HG02938 (cell line): ENCODE measurements at regions not wholly inside any gene's neighbourhood (a gene's known extent, or its start where the extent isn't known, plus 50 kb on each side); places are given as distances from the start of the nearest gene placed in this dataset.
A peak's percentile ranks its signal among the peaks of the same experiment; 100 is the strongest.
"Not testable (repeated sequence)": the region's sequence is repeated elsewhere in the genome, so short reads cannot be mapped to it uniquely, and the experiment has no call there.

Experiments
- ATAC-seq: cut with Tn5 transposase; IDR thresholded peaks from one replicate; pipeline ENCODE4 v1.9.1; 2021; ENCODE audit warnings: mild to moderate bottlenecking, moderate library complexity; ENCODE audit not compliant: unreplicated experiment

GRCh38 chr10:3255616-3256015, 83.0 kb upstream of the PITRM1 start:
- no peak for ATAC-seq

- ATAC-seq = no peak
Observed at GRCh38 chr10:3255075-3255474, 82.5 kb upstream of the PITRM1 start.

GRCh38 chr10:3253974-3254373, 81.4 kb upstream of the PITRM1 start:
- ATAC-seq = not testable (repeated sequence)

- no peak for ATAC-seq
Observed at GRCh38 chr10:3251172-3251571, 78.6 kb upstream of the PITRM1 start.

- no peak for ATAC-seq
Observed at GRCh38 chr10:3249307-3249889, 76.8 kb upstream of the PITRM1 start.

- no peak for ATAC-seq
Observed at GRCh38 chr10:3248526-3249306, 76.1 kb upstream of the PITRM1 start.

- no peak for ATAC-seq
Observed at GRCh38 chr10:3245395-3245794, 72.8 kb upstream of the PITRM1 start.

GRCh38 chr10:3241967-3242650, 69.5 kb upstream of the PITRM1 start:
- no peak for ATAC-seq

- no peak for ATAC-seq
Observed at GRCh38 chr10:3241274-3241921, 68.8 kb upstream of the PITRM1 start.

GRCh38 chr10:3239920-3240894, 67.6 kb upstream of the PITRM1 start:
- no peak for ATAC-seq

- ATAC-seq = peak; percentile 78
Observed at GRCh38 chr10:3239066-3239919, 66.7 kb upstream of the PITRM1 start.

GRCh38 chr10:3238115-3238871, 65.7 kb upstream of the PITRM1 start:
- ATAC-seq = no peak

- no peak for ATAC-seq
Observed at GRCh38 chr10:3237530-3237929, 64.9 kb upstream of the PITRM1 start.

- ATAC-seq = no peak
Observed at GRCh38 chr10:3236644-3237404, 64.2 kb upstream of the PITRM1 start.

- no peak for ATAC-seq
Observed at GRCh38 chr10:3235996-3236510, 63.5 kb upstream of the PITRM1 start.

- ATAC-seq = no peak
Observed at GRCh38 chr10:3235395-3235794, 62.8 kb upstream of the PITRM1 start.

- ATAC-seq = no peak
Observed at GRCh38 chr10:3233486-3233990, 61.0 kb upstream of the PITRM1 start.
